ENCODE measurements at regions not wholly inside any gene's neighbourhood (a gene's known extent, or its start where the extent isn't known, plus 50 kb on each side); places are given as distances from the start of the nearest gene placed in this dataset.

- TF ChIP-seq CTCF (IDR thresholded peaks at IDR 0.05) = no peak
- TF ChIP-seq TCF7L2 (IDR thresholded peaks at IDR 0.05; ENCODE audit: low read depth, low read length) = no peak
- TF ChIP-seq REST (IDR thresholded peaks at IDR 0.05; ENCODE audit: insufficient read depth in 1 of 2, low read depth in 2 of 2, low read length in 1 of 2) = no peak
Observed at GRCh38 chr6:4521070-4521469, 255.1 kb upstream of the CDYL start.

All from Panc1 (cell line).